Fibroblast of mammary gland (primary cell): ENCODE measurements at regions not wholly inside any gene's neighbourhood (a gene's known extent, or its start where the extent isn't known, plus 50 kb on each side); places are given as distances from the start of the nearest gene placed in this dataset.

Experiments
- DNase-seq: peaks from one replicate; pipeline ENCODE4 v3.0.0-alpha.2; 2010; ENCODE audit warnings: low read depth
- H3K4me3 ChIP-seq: 2 replicates; pipeline ENCODE4 v1.5.1; 2011; ENCODE audit warnings: low read depth, mild to moderate bottlenecking, low read length, moderate library complexity; ENCODE audit not compliant: control insufficient read depth
- TF ChIP-seq, protein P1 (sequence below): conservative IDR thresholded peaks from 2 replicates; pipeline ENCODE4 v1.5.1; 2011; ENCODE audit warnings: low read depth, low read length, inconsistent platforms; ENCODE audit not compliant: control insufficient read depth, insufficient read depth

DNA sequence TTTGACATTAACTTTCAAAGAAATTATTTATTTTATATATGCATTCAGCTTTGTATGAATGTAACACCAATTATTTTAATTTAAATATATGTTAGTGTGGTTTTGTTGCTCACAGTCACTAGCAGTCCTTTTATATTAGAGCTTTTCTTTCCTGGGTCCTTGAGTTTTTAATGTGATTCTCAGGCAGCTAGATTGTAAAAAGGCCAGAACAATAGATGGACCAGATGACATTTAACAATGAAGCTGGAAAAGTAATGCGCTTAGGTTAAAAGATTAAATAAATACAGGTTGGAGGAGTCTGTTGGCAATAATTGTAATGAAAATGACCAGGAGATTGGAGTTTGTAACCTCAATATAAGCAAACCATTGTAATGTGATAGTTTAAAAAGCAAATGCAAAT, 171.1 kb downstream of the FTCDNL1 start:
- no peak overlapping the region for H3K4me3 ChIP-seq
- DNase-seq: no peak
- TF ChIP-seq, protein P1, sequence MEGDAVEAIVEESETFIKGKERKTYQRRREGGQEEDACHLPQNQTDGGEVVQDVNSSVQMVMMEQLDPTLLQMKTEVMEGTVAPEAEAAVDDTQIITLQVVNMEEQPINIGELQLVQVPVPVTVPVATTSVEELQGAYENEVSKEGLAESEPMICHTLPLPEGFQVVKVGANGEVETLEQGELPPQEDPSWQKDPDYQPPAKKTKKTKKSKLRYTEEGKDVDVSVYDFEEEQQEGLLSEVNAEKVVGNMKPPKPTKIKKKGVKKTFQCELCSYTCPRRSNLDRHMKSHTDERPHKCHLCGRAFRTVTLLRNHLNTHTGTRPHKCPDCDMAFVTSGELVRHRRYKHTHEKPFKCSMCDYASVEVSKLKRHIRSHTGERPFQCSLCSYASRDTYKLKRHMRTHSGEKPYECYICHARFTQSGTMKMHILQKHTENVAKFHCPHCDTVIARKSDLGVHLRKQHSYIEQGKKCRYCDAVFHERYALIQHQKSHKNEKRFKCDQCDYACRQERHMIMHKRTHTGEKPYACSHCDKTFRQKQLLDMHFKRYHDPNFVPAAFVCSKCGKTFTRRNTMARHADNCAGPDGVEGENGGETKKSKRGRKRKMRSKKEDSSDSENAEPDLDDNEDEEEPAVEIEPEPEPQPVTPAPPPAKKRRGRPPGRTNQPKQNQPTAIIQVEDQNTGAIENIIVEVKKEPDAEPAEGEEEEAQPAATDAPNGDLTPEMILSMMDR: no peak

DNA sequence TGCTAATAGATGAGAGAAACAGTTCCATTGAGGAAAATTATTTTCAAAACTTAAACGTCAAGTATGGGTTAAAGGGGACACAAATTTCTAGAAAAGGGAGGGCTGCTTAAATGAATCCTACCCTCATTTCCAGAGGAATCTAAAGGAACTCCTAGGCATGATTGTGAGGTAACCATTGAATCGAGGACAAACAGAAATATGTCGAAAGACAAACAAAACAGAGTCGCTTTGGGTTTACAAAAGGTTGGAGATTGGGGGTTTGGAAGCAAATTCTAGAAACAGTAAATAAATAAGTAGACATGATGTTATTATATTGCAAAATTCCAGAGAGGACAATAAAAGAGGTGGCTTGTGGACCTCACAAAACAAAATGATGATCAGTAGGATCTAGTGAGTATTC, 173.1 kb downstream of the FTCDNL1 start:
- no peak for DNase-seq
- TF ChIP-seq, protein P1: no peak
- H3K4me3 ChIP-seq: no peak overlapping the region

DNA sequence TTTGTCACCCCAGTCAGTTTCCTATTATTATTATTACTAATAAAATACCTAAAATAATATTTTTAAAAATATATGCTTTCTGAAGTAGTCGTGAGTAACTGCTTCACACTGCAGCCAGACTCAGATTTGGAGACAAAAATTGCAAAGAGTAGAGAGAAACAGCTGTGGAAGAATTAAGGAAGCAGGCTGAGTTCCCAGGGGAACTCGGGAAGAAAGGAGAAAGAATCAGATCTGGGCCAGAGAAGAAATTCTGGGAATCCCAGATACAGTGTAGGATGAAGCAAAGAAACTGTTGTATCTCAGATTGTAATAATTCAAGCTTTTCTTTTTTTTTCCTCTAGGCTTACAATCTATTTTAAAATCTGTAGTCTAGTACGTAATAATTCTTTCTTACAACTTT, 182.3 kb downstream of the FTCDNL1 start:
- TF ChIP-seq, protein P1: no peak
- DNase-seq: no peak
- H3K4me3 ChIP-seq: no peak overlapping the region

DNA sequence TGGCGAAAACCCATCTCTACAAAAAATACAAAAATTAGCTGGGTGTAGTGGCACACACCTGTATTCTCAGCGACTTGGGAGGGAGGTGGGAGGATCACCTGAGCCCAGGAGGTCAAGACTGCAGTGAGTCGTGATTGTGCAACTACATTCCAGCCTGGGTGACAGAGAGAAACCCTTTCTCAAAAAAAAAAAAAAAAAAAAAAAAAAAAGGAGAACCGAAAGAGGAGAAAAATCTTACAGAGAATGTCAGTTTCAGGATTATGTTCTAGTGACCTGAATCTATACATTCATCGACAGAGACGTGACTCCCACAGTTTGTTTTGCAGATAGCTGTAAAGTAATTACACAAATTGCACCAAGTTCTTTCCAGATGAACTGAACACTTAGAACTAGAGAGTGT, 187.8 kb downstream of the FTCDNL1 start:
- H3K4me3 ChIP-seq: no peak overlapping the region
- DNase-seq: no peak
- TF ChIP-seq, protein P1: no peak

DNA sequence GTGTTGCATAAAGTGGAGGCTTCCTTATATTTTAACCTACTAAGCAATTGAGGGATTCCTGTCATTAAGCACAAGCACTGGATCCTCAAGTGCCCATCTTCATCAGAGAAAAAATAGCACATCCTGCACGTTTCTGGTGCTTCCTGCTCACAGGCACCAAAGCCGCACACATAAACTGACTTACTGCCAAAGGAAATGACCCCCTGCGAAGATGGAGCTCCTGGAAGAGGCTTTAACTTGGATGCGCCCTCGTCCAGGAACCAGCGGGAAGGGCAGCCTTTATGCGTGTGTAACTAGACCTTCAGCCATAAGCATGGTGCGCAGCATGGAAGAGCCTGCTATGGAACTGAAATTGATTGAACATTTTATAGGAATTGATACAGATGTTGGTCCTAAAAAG, 188.7 kb downstream of the FTCDNL1 start:
- TF ChIP-seq, protein P1: no peak
- H3K4me3 ChIP-seq: no peak overlapping the region
- DNase-seq: no peak

DNA sequence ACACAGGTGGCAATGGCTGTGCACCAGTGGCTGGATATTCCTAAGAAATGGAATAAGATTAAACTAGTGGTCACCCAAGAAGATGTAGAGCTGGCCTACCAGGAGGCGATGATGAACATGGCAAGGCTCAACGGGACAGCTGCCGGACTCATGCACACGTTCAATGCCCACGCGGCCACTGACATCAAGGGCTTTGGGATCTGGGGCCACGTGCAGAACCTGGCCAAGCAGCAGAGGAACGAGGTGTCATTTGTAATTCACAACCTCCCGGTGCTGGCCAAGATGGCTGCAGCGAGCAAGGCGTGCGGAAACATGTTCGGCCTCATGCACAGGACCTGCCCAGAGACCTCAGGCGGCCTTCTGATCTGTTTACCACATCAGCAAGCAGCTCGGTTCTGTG, 190.8 kb downstream of the FTCDNL1 start:
- DNase-seq: no peak
- no peak overlapping the region for H3K4me3 ChIP-seq
- TF ChIP-seq, protein P1: no peak

DNA sequence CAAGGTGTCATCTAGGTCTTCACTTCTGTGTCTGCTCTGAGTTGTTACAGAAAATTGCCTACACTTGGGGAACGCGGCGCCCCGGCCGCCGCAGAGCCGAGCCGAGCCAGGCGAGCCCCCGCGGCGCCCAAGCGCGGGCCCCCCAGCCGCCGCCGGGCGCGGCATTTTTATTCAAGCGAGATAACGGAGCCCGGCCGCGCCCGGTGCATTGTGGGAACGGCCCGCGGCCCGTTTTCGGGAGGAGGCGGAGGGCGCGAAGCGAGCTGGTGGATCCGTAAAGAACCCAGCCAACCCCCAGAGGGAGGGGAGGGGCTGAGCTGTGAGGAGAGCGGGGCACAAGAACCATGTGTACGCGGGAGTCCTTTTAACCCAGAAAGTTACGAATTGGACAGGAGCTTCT, 191.8 kb downstream of the FTCDNL1 start:
- peak overlapping the region; percentile 36 for H3K4me3 ChIP-seq
- TF ChIP-seq, protein P1: no peak

More for the DNA sequence above, 191.8 kb downstream of the FTCDNL1 start:
- peak; percentile 28 for DNase-seq
